ENCODE measurements at regions not wholly inside any gene's neighbourhood (a gene's known extent, or its start where the extent isn't known, plus 50 kb on each side); places are given as distances from the start of the nearest gene placed in this dataset.
"Not testable (repeated sequence)": the region's sequence is repeated elsewhere in the genome, so short reads cannot be mapped to it uniquely, and the experiment has no call there.

DNA sequence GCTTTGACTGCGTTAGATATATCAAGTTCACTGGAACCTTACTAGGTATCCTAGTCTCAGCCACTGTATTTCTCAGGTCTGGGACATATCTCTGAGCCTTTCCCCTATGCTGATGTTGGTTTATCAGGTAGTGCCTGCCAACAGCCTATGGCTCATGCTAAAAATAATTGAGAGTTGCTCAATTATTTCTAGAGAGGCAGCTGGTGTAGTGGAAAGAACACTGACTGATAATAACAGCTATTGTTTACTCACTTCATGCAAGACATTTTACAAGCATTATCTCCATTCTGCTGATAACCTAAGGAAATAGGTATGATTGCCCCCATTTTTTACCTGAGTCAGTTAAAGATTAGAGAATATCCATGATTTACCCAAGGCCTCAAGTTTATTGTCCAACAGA lies 231.4 kb downstream of the LRRN1 start:
- no peak for DNase-seq

DNA sequence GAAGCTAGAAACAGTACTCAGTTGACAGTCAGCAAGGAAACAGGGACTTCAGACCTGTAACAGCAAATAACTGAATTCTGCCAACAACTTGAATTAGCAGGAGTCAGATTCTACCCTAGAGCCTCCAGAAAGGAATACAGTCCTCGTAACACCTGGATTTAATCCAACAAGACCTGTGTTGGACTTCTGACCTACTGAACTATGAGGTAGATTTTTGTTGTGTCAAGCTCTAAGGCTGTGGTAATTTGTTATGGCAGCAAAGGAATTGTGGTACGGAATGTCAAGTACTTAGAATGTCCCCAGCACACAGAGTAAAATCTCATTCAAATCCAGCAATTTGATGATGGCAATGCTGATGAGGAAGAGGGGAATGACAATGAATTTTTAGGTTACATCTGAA lies 234.1 kb downstream of the LRRN1 start:
- no peak for DNase-seq

DNA sequence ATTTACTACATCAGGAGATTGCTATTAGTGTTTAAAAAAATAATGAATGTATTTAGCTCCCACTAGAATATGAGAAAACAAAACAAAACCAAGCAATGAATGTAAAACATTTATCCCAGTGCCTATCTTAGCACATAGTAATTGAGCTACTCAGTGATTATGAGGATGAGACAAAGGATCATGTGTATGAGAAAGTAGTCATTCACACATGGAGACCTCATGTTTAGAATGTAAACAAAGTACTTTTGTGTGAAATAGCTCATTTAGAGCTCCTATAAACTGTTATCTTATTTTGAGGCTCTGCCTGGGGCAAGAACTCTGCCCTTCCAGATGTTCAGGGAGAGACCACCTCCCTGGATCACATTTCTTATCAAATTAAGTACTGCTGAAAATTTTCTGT lies 236.8 kb downstream of the LRRN1 start:
- DNase-seq, result no peak

DNA sequence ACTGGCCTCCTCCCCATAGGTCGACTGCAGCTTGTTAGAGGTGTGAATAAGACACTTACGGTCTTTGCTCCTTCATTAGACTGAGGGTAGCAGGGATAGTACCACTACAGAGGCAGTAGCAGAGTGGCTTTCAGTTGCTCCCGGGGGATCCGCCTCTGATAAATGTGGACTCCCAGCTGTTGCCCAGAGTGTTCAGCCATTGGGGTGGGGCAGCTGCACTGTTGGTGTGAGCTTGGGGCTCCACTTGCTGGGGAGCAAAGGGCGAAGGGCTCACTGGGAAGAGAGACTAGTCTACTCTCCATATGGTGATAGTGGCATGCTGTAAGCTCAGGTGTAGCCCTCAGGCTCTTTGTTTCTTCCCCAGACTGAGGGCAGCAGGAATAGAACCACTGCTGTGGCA lies 239.1 kb downstream of the LRRN1 start:
- no peak for DNase-seq

DNA sequence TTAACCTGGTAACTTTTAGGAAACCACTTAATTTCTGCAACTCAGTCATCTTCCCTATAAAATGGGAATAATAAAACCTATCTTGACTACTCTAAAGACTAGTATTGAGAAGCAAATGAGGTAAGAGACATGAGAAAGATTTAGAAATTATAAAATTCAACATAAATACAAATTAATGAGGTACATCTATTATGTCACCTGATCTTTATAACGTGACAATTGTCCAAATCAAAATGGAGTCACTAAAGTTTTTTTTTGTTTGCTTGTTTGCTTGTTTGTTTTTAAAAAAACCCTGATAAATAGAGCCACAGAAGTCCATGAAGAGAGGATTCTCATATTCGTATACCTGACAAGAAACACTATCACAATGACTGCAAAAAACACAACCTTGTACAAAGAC lies 242.8 kb downstream of the LRRN1 start:
- DNase-seq, result no peak

DNA sequence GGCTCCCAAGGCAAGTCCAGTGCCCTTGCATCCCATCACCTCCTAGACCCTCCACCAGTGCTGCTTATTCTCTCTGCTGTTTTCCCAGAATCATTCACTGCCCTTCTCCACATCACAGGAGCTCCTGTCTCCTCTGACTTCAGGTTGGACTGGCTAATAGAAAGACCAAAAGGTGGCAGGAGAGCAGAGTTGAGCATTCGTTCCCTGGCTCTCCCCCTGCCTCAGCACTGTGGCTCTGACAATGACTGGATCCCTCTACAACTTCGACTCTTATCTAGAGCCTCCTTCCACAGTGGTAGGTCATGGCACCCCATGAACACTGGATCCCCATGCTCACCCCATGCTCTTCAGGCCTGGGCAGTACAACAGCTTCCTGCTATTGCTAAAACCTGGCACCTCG lies 243.6 kb downstream of the LRRN1 start:
- no peak for DNase-seq

DNA sequence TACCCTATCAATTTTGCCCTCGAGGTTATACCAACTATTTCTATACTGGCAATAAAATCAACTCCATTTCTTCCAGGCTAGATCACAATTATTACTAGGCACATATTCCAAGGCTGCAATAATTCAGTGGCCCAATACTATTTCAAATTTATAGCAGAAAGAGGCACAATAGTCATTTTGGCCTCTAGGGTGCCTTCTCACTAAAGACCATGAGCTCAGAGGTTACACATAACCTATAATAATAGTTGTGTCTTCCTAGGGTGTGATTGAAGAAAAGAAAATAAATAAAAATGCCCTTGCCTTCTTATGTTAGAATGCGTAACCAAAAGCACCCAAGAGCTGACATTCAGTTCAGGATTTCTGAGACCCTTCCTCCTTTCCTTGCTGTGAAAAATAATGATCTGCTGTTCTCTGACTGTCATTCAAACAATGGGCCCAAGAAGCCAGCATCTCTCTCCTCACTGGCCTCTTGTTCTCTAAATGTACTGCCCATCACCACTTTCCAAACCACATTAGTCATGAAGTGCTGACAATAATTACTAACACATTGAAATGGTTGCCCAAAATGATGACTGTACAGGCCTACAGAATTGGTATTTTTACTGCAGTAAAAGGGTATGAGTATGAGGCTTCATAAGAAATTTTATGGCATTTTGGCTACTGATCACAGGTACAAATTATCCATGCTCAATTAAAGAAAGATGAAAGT lies 244.8 kb downstream of the LRRN1 start:
- DNase-seq, result no peak

DNA sequence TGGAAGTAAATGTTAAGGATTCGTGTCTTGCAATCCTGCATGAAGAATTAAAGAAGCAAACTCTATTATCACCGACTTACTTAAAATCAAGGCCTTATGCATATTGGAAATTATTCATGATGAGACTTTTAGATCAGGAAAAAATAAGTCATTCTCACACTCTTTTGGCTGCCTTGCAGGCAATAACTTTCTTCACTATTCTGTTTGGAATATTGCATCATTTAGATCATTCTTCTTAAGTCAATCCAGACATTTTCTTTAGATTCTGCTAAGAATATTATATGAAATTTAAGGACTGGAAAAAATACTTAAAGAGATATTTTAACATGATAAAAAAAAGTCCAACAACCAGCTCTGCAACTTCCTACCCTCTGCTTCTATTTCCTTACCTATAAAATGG lies 245.4 kb downstream of the LRRN1 start:
- no peak for DNase-seq

DNA sequence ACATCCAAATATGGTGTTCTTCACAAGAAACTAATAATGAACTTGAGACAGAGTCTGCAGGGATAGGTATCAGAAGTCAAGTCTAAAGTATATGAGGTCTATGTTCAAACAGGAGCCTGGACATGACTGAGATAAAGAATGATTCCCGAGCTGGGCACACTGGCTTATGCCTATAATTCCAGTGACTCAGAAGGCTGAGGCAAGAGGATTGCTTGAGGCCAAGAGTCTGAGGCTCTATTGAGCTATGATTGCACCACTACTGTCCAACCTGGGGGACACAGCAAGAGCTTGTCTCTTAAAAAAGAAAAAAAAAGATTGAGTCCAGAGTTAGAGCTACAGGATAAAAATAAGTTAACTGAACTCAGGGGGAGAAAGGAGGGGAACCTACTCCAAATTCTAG lies 246.5 kb downstream of the LRRN1 start:
- no peak for DNase-seq

DNA sequence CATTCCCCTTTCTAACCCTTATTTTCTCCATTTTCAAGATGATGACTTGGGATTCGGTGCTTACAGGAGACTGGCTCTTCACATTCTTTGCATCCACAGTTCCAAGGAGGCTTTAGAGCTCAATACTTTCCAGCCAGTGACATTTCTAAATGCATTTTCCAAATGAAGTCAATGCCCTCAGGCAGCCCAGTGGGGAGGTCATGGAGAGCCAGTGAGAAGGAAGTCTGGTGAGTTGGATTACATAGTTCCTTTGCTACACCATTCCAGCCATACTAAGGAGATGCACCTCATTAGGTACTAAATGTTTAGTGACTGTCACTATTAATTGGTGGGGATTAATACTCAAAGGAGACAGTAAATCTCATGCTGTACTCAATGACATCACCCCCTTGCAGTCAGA lies 248.1 kb downstream of the LRRN1 start:
- no peak for DNase-seq

DNA sequence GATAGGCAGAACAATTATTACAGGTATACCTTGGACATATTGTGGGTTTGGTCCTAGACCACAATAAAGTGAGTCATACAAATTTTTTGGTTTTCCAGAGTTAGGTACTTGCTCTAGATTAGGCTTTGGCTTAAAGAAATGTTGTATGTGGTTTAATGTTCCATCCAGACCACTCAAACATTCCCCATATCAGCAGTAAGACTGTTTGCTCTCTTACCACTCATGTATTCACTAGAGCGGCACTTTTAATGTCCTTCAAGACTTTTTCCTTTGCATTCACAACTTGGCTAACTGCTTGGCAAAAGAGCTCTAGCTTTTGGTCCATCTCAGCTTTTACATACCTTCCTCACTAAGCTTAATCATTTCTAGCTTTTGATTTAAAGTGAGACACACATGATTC lies 250.5 kb upstream of the SETMAR start:
- no peak for DNase-seq

DNA sequence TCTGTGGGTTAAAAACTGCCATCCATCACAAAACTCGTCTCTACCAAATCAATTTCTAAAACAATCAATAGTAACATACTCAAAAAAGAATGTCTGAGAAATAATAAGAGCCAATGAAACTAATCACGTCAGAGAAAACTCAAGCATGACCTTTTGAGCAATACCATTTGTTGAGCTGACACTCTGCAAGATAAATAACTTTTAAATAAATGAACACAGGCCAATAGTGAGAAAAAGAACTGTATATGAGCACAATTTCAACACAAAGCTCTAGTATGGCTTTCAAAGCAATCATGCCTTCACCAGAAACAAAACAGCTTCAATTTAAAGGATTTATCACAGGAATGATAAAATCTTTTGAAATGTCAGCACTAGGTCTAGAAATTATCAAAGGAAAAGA lies 249.2 kb upstream of the SETMAR start:
- DNase-seq, result no peak

DNA sequence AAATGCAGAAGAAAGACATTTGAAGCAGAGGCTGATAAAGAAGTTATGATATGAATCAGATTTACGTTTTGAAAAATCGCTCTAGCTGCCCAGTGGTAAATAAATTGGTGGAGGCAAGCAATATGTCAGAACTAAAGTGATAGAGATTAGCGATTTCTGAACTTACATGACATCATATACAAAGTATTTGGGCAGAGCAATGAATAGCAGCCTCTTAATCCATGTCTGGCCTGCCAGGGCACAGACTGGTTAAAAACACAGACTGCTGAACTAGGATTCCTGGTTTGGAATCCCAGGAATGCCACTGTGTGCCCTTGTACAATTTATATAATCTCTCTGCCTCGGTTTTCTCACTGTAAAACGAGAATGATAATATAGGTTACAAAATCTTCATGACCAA lies 243.1 kb upstream of the SETMAR start:
- no peak for DNase-seq

DNA sequence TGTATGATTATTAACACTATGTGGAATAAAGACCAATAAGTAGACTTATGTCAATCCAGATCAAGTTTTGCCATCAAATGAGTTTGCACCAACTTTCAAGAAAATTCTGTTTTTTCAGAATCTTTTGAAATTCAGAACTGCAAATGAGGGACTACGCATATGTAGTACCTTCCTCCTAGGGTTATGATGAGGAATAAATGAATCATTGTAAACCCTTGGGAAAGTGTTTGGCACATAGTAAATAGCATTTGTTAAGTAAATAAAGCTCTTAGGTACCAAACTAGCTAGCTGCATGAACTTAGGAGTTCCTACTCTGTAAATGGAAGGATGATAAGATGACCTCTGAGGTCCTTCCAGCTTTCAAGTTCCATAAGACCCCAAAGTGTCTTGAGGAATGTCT lies 242.6 kb upstream of the SETMAR start:
- no peak for DNase-seq

DNA sequence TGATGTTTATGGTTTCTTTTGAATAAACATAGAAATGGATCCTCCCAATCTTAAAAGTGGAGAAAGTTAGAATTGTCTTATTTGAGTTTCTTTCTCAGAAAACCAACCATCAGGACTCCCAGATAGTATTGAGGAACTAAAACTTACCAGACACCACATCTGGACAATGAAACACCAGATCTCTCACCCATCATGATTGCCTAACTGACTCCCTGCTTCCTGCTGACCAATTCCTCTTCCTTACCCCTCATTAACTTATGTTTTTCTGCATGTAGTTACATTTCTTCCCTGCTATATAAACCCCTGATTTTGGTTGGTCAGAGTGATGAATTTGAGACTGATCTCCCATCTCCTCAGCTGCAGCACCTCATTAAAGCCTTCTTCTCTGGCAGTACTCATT lies 242.0 kb upstream of the SETMAR start:
- no peak for DNase-seq

DNA sequence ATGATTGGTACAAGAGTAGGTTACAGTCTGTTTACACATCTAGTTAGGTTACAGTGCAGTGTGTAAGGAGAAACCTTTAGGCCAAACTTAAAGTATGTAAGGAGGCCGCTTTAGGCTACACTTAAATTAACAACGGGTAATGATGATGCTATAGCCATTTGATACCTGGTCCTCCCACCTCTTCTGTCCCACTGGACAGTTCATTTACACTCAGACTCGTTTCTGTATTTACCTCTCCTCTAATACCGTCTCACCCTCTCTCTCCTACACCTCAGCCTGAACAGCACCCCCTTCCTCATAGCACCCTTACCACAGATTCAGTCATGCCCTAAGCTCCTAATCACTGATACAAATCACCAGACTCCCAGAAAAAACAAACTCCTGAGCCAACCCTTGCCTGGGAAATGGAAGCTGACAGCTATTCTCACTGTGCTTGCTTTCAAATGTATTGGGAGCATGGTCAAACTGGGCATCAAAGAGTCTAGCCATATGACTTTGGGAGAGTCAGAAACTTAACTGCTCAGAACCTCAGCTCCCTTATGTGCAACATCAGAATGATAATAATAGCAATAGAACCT lies 241.3 kb upstream of the SETMAR start:
- no peak for DNase-seq

DNA sequence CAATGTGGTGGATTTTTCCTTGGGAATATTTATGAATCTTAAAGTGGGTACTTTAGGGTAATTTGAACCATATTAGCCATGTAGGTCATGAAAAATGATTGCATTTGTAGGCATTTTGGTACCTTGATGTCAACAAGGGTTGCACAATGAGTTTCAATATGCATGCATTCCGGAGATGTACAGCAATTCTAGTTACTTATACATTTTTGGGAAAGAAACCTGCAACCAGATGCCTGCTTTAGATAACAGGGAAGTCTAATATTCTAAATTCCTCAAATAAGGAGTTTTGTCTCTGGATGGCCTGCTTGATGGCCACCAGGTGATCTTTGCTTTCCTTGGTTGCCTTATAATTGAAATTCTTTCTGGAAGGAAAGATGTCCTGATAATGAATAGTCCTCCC lies 240.5 kb upstream of the SETMAR start:
- no peak for DNase-seq

DNA sequence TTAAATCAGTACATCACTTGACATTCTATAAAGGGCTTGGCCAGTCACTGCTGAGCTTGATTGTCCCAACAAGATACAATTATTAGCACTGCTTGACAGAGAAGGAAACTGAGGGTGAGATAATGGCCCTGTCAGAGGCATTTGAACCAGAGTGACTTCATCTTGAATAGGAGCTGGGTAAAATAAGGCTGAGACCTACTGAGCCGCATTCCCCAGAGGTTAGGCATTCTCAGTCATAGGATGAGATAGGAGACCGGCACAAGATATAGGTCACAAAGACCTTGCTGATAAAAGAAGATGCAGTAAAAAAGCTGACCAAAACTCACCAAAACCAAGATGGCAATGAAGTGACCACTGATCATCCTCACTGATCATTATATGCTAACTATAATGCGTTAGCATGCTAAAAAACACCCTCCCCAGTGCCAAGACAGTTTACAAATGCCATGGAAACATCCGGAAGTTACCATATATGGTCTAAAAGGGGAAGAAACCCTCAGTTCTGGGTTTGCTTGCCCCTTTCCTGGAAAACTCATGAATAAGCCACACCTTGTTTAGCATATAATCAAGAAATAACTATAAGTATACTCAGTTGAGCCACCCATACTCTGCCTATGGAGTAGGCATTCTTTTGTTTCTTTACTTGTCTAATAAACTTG lies 239.1 kb upstream of the SETMAR start:
- no peak for DNase-seq

DNA sequence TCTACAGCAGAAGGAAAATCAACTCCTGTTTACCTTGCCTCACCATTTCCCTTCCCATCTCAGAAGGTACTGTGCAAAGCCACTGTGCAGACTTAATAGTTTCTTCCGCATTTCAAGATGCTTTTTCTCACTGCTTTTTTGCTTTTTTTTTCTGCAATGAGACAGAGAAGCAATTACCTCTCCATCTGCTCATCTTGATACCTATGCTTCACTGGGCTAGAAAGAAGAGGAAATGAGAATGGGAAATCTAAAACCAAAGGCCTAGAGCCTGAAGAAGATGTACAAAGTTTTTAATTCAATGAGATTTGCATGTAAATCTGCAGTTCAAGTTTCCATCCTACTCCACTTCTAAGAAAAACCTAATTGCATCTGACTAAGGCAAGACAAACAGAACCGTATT lies 238.1 kb upstream of the SETMAR start:
- DNase-seq, result no peak

DNA sequence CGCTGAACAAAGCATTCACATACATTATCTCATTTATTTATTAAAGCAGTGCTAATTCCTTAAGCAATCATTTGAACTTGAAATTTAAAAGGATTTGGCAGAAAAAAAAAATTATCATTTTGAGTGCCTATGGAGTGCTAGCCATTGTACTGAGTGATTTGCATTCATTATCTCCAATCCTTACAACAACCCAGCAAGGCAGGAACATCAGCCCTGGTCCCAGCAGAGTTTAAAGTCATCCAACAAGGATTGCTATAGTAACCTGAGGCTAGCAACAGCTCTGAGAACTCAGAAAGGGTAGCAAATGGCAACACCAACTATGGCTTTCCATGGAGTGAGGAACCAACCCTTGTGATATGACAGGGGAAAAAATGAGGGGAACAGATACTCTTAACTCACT lies 237.6 kb upstream of the SETMAR start:
- no peak for DNase-seq

DNA sequence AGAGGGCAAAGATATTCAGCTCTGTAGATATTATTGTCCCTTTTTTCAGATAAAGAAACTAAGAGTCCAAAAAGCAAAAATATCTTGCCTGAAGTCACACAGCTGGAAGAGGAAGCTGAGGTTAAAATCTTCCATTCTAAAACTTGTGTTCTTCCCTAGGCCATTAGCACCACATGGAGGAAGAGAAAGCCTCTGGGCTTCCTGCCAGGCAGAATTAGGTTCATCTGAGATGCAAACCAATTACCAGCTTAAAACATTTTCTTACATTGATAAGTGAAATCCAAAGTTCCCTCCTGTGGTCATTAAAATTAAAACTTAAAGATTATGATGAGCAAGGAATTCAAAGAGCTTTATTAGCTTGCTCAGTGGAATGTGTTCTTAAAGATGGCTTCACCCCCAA lies 235.3 kb upstream of the SETMAR start:
- DNase-seq, result no peak

DNA sequence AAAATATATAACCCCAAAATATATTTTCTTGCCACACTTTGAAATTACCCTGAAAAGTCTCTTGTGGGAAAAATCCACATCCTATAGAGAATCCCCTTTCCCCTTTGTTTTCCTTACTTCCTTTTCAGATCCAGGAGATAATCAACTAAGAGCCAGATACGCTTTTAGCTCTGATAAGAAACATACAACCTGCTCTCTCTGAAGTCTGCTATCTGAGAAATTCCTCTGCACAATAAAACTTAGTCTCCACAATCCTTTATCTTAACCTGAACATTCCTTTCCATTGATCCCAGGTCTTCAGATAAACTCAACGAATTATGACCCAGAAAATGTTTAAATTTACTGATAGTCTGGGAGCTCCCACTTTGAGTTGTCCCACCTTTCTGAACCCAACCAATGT lies 233.4 kb upstream of the SETMAR start:
- DNase-seq, result no peak

DNA sequence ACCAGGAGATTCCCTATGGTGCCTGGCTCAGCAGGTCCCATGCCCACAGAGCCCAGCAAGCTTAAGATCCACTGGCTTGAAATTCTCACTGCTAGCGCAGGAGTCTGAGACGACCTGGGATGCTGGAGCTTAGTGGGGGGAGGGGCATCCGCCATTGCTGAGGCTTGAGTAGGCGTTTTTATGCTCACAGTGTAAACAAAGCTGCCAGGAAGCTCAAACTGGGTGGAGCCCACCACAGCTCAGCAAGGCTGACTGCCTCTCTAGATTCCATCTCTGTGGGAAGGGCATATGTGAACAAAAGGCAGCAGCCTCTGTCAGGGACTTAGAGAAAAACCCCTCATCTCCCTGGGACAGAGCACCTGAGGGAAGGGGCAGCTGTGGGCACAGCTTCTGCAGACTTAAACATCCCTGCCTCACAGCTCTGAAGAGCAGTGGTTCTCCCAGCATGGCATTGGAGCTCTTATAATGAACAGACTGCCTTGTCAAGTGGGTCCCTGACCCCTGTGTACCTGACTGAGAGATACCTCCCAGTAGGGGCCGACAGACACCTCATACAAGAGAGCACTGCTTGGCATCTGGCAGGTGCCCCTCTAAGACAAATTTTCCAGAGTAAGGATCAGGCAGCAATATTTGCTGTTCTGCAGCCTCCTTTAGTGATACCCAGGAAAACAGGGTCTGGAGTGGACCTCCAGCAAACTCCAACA lies 231.5 kb upstream of the SETMAR start:
- no peak for DNase-seq

DNA sequence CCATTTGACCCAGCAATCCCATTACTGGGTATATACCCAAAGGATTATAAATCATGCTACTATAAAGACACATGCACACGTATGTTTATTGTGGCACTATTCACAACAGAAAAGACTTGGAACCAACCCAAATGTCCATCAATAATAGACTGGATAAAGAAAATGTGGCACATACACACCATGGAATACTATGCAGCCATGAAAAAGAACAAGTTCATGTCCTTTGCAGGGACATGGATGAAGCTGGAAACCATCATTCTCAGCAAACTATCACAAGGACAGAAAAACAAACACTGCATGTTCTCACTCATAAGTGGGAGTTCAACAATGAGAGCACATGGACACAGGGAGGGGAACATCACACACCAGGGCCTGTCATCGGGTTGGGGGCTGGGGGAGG lies 225.9 kb upstream of the SETMAR start:
- not testable (repeated sequence) for DNase-seq

Data from NCI-H2171 (cell line).